Sciatic nerve (tissue), 1 donor: ENCODE measurements at regions not wholly inside any gene's neighbourhood (a gene's known extent, or its start where the extent isn't known, plus 50 kb on each side); places are given as distances from the start of the nearest gene placed in this dataset. TPM values are rescaled to one million over a fixed set of nuclear protein-coding genes. Genes with fewer than 3 reads are reported as not detected.

ENCODE experiments used
- microRNA-seq: library from miRNA; unstranded; fragments of <30 nt; microRNA quantifications from one replicate; pipeline ENCODE4 v1.2.0, GENCODE V29; 2020
- donor health status: DM: no; HTN: no; CAD: no.

Small RNA genes lying in the stretch of these regions (microRNA-seq; reads per million reads assigned to microRNA genes)
- not detected for gene MIR1233-2
